HCT116 (cell line): ENCODE measurements at regions not wholly inside any gene's neighbourhood (a gene's known extent, or its start where the extent isn't known, plus 50 kb on each side); places are given as distances from the start of the nearest gene placed in this dataset.

ENCODE experiments used
- ATAC-seq: fragments of 200-7000 bp; cut with Tn5 transposase; 2 replicates; pipeline ENCODE4 v1.9.1; 2020; ENCODE audit warnings: mild to moderate bottlenecking, moderate library complexity
- BruUV-seq: library from RNA; stranded (reverse); fragments of 400-500 nt; replicated peaks from 2 replicates; lab custom pipeline; 2021; lab: Mats Ljungman, UMichigan
- CTCF ChIA-PET: fragments of 300-600 bp; sonication (Branson Sonifier 250); formaldehyde crosslinking; loops from one replicate; lab custom pipeline; 2021; ENCODE audit warnings: antibody characterized with exemption; lab: Charles Lee
- POLR2A ChIA-PET: fragments of 300-600, 350-600 bp; sonication (Branson Sonifier 250); formaldehyde crosslinking; loops from one replicate; lab custom pipeline; 2021; ENCODE audit warnings: antibody characterized with exemption; lab: Charles Lee
- RAD21 ChIA-PET, 2 experiments: fragments of 300-600 bp; sonication (Branson Sonifier 250); formaldehyde crosslinking; loops; one replicate each; lab custom pipeline; 2023; ENCODE audit warnings: low total read pairs in 2 of 2; ENCODE audit not compliant: uncharacterized antibody in 2 of 2, unreplicated experiment in 2 of 2, low non-redundant PET in 1 of 2; lab: Charles Lee
- DNase-seq: peaks from one replicate; pipeline ENCODE4 v3.0.0-alpha.2; 2010; ENCODE audit warnings: low read depth, low spot score
- H2AFZ ChIP-seq: fragments of 200-600 bp; shearing (Covaris generic), sonication (generic); 2 replicates; pipeline ENCODE4 v1.6.1; 2017; ENCODE audit warnings: low read depth, mixed run types, mixed read lengths, antibody characterized with exemption, low read length; ENCODE audit not compliant: poor library complexity, severe bottlenecking
- H3K27ac ChIP-seq: 2 replicates; pipeline ENCODE4 v1.5.1; 2012; ENCODE audit warnings: low read depth, low read length
- H3K27me3 ChIP-seq: fragments of 200-600 bp; sonication (generic); 2 replicates; pipeline ENCODE4 v1.6.1; 2016; ENCODE audit warnings: mixed run types, low read length, mixed read lengths; ENCODE audit not compliant: insufficient read depth
- H3K36me3 ChIP-seq, 2 experiments: fragments of 200-500 bp in 1 of 2; fragments of 200-600 bp in 1 of 2; sonication (Bioruptor generic) in 1 of 2; sonication (generic) in 1 of 2; 2 replicates each; pipeline versions ENCODE4 v1.5.1 to v1.6.1; 2014 to 2016; ENCODE audit warnings: low read length in 2 of 2, inconsistent platforms in 1 of 2, mixed read lengths in 1 of 2, mixed run types in 1 of 2; ENCODE audit not compliant: insufficient read depth in 2 of 2, control insufficient read depth in 1 of 2
- H3K4me1 ChIP-seq, 2 experiments: fragments of 200-600 bp in 1 of 2; sonication (generic) in 1 of 2; 2 replicates each; pipeline versions ENCODE4 v1.5.1 to v1.6.1; 2012 to 2017; ENCODE audit warnings: low read length in 2 of 2, inconsistent platforms in 1 of 2, mild to moderate bottlenecking in 1 of 2, mixed read lengths in 1 of 2, mixed run types in 1 of 2, moderate library complexity in 1 of 2; ENCODE audit not compliant: insufficient read depth in 2 of 2, control insufficient read depth in 1 of 2
- H3K4me2 ChIP-seq: fragments of 200-600 bp; sonication (generic); 2 replicates; pipeline ENCODE4 v1.6.1; 2017; ENCODE audit warnings: mixed run types, low read length, mixed read lengths
- H3K4me3 ChIP-seq, 2 experiments: fragments of 200-600 bp in 1 of 2; sonication (generic) in 1 of 2; replicated peaks in 1 of 2; 2 replicates each; pipeline ENCODE4 v1.5.1; 2011 to 2016; ENCODE audit warnings: low read length in 2 of 2, control low read depth in 1 of 2, low read depth in 1 of 2, mild to moderate bottlenecking in 1 of 2, mixed read lengths in 1 of 2, mixed run types in 1 of 2
- H3K79me2 ChIP-seq: fragments of 200-600 bp; sonication (generic); 2 replicates; pipeline ENCODE4 v1.6.1; 2017; ENCODE audit warnings: mild to moderate bottlenecking, mixed run types, low read length, moderate library complexity, mixed read lengths; ENCODE audit not compliant: insufficient read depth
- H3K9ac ChIP-seq: fragments of 200-600 bp; sonication (generic); 2 replicates; pipeline ENCODE4 v1.6.1; 2016; ENCODE audit warnings: low read length, mixed read lengths
- H3K9me2 ChIP-seq: fragments of 200-600 bp; sonication (generic), shearing (Covaris generic); 2 replicates; pipeline ENCODE4 v1.6.1; 2017; ENCODE audit warnings: mixed run types, mild to moderate bottlenecking, moderate library complexity; ENCODE audit not compliant: insufficient read depth
- H3K9me3 ChIP-seq, 2 experiments: fragments of 200-500 bp in 1 of 2; fragments of 200-600 bp in 1 of 2; sonication (Bioruptor generic) in 1 of 2; sonication (generic) in 1 of 2; 2 replicates each; pipeline ENCODE4 v1.6.1; 2014 to 2017; ENCODE audit warnings: low read length in 2 of 2, mixed read lengths in 2 of 2, inconsistent platforms in 1 of 2, low read depth in 1 of 2, mild to moderate bottlenecking in 1 of 2, mixed run types in 1 of 2, moderate library complexity in 1 of 2; ENCODE audit not compliant: control insufficient read depth in 1 of 2, insufficient read depth in 1 of 2
- H4K20me1 ChIP-seq: fragments of 200-600 bp; sonication (generic), shearing (Covaris generic); 2 replicates; pipeline ENCODE4 v1.6.1; 2017; ENCODE audit warnings: mixed run types, mild to moderate bottlenecking, moderate library complexity; ENCODE audit not compliant: insufficient read depth
- CBX3 ChIP-seq: IDR thresholded peaks from 2 replicates; pipeline ENCODE4 v1.6.1; 2012; ENCODE audit warnings: low read depth
- ELF1 ChIP-seq: IDR thresholded peaks from 2 replicates; pipeline ENCODE4 v1.6.1; 2012; ENCODE audit warnings: low read depth, borderline replicate concordance
- EZH2 ChIP-seq: fragments of 200-600 bp; sonication (generic); IDR thresholded peaks from 2 replicates; pipeline ENCODE4 v1.6.1; 2017; ENCODE audit warnings: antibody characterized with exemption, mixed run types
- FOSL1 ChIP-seq: IDR thresholded peaks from 2 replicates; pipeline ENCODE4 v1.6.1; 2012; ENCODE audit warnings: low read depth
- JUND ChIP-seq: IDR thresholded peaks from 2 replicates; pipeline ENCODE4 v1.6.1; 2012
- MAX ChIP-seq: IDR thresholded peaks from 2 replicates; pipeline ENCODE4 v1.6.1; 2012
- POLR2A ChIP-seq: IDR thresholded peaks from 2 replicates; pipeline ENCODE4 v1.7.0; 2011; ENCODE audit warnings: borderline replicate concordance; ENCODE audit not compliant: insufficient read depth, insufficient read length; ENCODE audit errors: extremely low read depth
- RAD21 ChIP-seq: IDR thresholded peaks from 2 replicates; pipeline ENCODE4 v1.6.1; 2012; ENCODE audit warnings: low read depth, mild to moderate bottlenecking
- SIN3A ChIP-seq: IDR thresholded peaks from 2 replicates; pipeline ENCODE4 v1.6.1; 2012; ENCODE audit warnings: low read depth
- SP1 ChIP-seq: IDR thresholded peaks from 2 replicates; pipeline ENCODE4 v1.6.1; 2012; ENCODE audit warnings: low read depth
- SRF ChIP-seq: IDR thresholded peaks from 2 replicates; pipeline ENCODE4 v1.6.1; 2012; ENCODE audit warnings: low read depth
- TCF7L2 ChIP-seq: IDR thresholded peaks from 2 replicates; pipeline ENCODE4 v1.7.0; 2011; ENCODE audit warnings: borderline replicate concordance, inconsistent platforms; ENCODE audit not compliant: insufficient read depth, insufficient read length; ENCODE audit errors: extremely low read depth
- YY1 ChIP-seq: IDR thresholded peaks from 2 replicates; pipeline ENCODE4 v1.6.1; 2011; ENCODE audit warnings: low read length, low read depth, moderate library complexity, mild to moderate bottlenecking; ENCODE audit not compliant: insufficient replicate concordance; ENCODE audit errors: extremely low read depth
- ZBTB33 ChIP-seq: IDR thresholded peaks from 2 replicates; pipeline ENCODE4 v1.6.1; 2011; ENCODE audit warnings: mild to moderate bottlenecking, low read length, moderate library complexity; ENCODE audit not compliant: insufficient replicate concordance; ENCODE audit errors: extremely low read depth
- ZFX ChIP-seq: fragments of 450-650 bp; IDR thresholded peaks from 2 replicates; pipeline ENCODE4 v1.6.1; 2017
- ZNF274 ChIP-seq: fragments of 200-500 bp; sonication (Bioruptor generic); IDR thresholded peaks from 2 replicates; pipeline ENCODE4 v1.6.1; 2014; ENCODE audit warnings: mild to moderate bottlenecking, low read depth, low read length, inconsistent platforms
- intact Hi-C: fragments of 100-400 bp; cut with micrococcal nuclease; formaldehyde crosslinking; loops from 2 replicates; pipeline ENCODE4 v1.10.0; 2022

- no TSS peak for BruUV-seq
- Histone ChIP-seq H4K20me1 (no peaks in the 10 kb centered on the region), H3K9me2 (no peaks in the 10 kb centered on the region), H3K9ac (no peak overlapping the region), H2AFZ (no peak overlapping the region), H3K4me2 (no peak overlapping the region), H3K36me3 (no peaks in the 10 kb centered on the region), H3K9me3 (no peaks in the 10 kb centered on the region), H3K27ac (no peak overlapping the region), H3K27me3 (no peaks in the 10 kb centered on the region), H3K79me2 (no peaks in the 10 kb centered on the region), H3K4me1 (no peaks in the 10 kb centered on the region), H3K4me3 (no peak overlapping the region)
- POLR2A ChIA-PET = no interaction called here
- CTCF ChIA-PET = no interaction called here
- TF ChIP-seq TCF7L2 = no peak
- no peak for TF ChIP-seq RAD21
- TF ChIP-seq SRF = no peak
- TF ChIP-seq EZH2 = no peak
- TF ChIP-seq POLR2A = no peak
- TF ChIP-seq MAX = no peak
- TF ChIP-seq SP1 = no peak
- TF ChIP-seq ZNF274 = no peak
- no peak for TF ChIP-seq ELF1
- TF ChIP-seq ZFX = no peak
- TF ChIP-seq FOSL1 = no peak
- TF ChIP-seq JUND = no peak
- TF ChIP-seq CBX3 = no peak
- TF ChIP-seq ZBTB33 = no peak
- no peak for TF ChIP-seq SIN3A
- no peak for TF ChIP-seq YY1
- intact Hi-C loops = no loop called here
- DNase-seq = no peak
- RAD21 ChIA-PET = no interaction called here
- ATAC-seq = no peak
Measured at GRCh38 chr2:51553476-51553875, 521.5 kb upstream of the NRXN1 start.
